Effector CD8-positive, alpha-beta T cell (primary cell): ENCODE measurements at regions not wholly inside any gene's neighbourhood (a gene's known extent, or its start where the extent isn't known, plus 50 kb on each side); places are given as distances from the start of the nearest gene placed in this dataset.

ENCODE experiments used
- DNase-seq: peaks from one replicate; lab custom pipeline; 2025; lab: John Stamatoyannopoulos, UW

DNA sequence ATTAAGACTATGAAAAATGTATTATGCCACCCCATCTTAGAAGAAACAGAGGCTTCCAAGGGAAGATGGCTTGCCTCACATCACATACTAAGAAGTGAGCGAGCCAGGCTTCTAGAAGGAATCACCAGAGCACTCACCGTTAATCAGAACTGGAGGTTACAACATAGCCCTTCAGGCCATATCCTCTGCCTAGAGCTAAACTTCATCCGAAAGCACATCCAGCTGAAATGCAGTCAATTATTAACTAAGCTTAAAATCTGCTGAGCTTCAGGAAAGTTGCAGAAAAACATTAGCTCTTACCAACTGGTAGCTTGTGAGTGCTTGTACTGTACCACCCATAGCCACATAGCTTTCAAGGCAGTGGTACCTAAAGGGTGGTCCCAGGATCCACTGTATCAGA, 483.2 kb downstream of the TBL1XR1 start:
- DNase-seq, result no peak

DNA sequence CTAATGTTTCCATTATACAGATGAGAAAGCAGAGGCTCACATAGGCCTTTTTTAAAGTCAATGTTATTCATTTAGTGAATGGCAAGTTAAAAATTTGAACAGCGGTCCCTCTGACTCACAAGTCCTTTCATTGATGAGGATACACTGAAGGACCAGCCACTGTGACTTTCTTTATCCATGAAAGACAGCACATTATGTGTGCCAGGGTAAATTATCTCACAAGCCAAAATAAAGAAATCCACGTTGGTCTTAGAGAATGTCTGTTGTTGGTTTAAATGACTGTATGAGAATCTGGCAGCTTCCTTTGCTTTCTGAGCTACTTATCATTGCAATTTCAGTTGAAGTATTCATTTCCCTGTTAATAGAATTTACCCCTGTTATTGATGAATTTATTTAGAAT, 485.1 kb downstream of the TBL1XR1 start:
- DNase-seq, result no peak

DNA sequence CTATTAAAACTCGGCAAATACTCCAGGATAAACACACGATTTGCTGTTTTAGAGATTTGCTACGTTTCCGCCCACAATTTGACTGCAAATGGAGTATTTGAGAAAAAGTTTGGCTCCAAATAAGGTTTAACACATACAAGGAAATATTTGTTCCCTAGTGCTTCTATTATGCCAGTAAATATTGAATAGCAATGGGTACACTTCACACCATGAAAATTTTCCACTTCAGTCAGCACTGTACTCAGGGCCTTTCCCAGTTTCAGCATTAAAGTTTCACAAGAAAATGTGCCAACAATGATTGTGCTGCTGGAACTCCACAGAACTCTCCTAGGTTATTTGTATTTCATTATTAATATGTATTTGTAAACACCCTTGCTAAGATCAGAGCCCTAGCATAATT, 498.0 kb downstream of the TBL1XR1 start:
- no peak for DNase-seq

DNA sequence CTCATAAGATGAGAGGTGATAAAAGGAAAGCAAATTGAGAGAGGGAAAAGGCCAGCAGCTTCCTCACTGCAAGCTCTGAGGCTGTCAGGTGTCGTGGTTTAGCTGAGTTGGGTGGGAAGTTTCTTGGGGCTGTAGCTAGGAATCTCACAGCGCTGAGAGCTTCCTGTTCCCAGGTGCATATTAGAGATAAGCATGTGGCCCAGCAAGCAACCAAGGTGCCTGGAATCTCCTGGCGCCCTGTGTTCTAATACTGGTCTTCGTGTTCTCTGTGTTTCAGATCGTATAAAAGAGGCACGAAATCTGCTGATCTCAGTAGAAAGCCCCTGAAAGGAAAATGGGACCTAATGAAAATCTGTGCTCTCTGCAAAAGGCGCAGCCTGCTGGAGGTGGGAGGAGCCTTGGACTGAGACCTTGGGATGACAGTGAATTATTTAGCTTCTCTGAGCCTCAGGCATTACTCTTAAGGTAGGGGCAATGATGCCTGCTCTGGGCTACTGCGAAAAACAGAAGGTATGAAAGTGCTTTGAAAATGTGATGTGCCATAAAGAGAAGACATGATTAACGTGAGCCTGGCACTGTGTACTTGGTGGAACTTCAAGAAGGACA, 499.9 kb downstream of the TBL1XR1 start:
- no peak for DNase-seq

DNA sequence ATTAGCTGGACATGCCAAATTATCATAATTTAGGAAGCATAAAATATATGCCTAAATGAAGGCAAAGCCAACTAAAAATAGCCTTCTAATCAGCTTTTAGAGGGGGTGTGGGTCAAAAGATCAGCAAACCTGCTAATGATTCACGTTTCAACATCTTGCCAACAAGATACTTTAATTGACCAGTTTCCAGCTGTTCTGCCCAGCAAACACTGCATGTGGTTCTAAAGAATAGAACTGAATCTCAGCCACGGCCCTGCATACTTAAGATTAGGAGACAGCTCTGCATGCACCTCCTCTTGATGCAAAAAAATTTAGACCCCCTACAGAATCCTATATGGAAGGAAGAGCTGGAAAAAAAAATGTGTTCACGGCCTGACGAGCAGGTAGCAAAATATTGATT, 500.5 kb downstream of the TBL1XR1 start:
- DNase-seq, result no peak

DNA sequence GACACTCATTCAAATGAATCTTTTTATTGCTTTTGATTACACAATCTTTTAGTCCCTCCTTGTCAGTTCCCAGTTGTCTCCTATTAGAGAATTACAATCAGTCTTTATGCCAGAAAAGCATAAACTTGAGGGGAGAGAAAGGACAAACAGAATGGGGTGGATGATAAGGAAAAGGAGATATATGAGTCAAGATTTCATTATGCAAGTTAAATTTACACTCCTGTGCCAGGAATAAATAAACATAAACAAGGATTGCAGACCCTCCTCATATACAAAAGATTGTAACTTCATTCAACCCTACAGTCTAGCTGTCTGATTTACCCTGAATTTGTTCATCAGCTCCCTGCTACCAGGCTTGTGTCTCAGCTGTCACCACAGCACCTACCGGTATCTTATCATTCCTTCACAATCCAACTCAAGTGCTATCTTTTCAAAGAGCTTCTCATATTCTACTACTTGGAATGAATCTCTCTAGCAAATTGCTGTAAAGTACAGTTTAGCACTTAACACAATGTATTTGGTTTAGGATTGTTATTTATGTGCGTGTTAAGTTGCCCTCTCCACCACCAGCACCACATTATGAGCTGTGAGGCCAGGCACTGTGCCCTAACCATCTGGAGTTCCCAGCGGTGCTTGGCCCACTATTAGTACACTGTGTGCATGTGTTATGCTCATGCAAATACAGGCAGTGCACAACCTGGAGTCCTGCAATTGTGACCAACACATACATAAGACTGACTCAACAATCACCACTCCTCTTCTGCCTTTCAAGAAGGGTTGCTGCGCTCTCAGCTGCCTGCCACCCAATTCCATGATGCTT, 504.1 kb downstream of the TBL1XR1 start:
- no peak for DNase-seq

DNA sequence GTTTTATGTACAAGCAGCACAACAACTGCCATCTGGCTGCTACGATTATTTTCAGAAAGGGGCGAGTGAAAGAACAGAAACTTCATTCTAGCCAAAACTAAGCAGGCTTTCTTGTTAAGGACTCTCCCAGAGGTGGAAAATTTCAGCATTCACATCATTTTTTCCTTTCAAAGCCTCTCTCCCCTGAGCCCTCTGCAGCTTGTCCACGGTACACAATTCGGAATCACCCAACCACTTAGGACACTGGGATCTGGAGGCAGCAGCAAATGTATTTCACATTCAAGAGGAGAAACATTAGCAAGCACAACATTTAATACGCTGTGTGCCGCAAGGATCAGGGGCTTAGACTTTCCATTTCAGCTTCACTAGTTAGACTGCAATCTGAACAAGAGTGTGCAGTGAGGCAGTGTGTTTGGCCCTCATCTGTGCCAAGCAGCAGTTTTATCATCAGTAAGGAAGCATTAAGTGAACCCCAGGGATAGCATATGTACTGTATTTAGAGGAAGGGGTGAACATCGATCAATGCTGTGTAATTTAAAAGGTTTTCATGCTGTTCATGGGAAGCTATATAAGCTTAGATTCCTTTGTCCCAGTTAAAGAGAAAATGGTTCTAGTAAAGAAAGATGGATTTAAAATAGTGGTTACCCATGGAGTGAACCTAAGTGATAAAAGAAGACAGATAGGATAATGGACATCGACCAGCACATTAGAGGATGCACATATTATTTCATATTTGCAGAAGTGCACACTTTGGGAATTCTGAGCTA, 504.9 kb downstream of the TBL1XR1 start:
- DNase-seq, result no peak

DNA sequence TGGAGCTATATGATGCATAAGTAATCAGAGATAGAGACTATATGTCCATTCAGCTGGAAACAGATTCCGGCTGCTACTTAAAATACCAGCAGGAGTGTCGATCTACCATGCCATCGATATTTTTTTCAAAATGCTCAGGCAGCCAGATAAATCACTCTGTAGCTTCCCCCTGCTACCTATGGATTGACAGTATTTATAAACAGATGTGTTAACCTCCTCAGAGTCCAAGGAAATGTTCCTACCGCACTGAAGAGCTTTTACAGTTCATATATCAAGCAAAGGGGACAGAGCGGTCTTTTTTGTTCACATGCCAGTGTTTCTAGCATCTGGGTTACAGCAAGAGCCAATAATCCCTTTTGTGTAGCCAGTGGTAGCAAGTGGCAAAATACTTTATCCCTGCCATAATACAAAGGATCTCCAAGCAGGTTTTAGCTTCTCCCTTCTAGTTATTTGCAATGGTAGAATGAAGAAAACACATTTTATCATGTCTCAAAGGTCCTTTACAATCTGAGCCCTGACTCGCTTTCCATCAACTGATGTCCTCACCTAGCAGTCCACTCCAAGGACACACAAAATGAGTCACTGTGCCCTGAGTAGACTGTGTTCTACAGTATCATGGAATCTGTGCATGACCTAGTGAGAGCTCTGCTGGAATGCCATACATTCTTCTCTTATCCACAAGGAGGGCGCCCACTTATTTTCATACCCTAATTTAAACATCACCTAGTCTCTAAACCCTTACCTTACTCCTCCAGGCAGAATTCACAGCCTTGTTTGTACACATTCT, 507.0 kb downstream of the TBL1XR1 start:
- DNase-seq, result no peak

DNA sequence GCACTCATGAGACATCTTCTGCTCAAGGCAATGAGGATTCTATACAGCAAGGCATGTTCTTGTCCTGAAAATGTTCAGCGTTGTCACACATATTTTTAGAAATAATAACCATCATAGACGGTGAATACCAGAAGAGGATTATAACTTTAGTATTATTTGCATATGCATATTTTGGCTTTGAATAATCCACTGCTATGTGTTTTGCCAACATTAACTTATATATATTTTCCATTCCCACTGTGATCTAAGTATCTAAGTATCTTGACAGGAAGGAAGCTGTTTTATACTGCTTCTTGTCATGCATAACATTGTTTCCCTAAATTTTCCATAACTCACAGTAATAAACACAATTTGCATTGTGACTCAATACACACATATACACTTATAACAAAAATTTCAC, 509.5 kb downstream of the TBL1XR1 start:
- DNase-seq, result no peak

DNA sequence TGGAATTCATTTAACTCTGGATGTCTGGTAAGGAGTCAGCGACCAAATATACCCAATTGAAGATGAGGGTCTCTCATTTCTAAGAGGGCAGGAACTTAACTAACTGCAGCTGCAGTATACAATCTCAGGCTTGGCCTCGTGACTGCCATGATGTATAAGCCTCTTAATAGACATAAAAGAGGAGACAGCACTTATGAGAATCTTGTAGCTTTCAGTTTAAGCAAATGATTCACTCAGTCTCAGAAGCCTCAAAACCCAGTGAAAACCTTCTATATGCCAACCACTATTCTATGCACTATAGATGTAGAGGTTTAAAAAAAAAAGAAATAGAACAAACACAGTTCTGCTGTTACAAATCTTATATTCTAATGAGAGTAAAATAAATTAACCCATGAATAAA, 513.9 kb downstream of the TBL1XR1 start:
- DNase-seq, result no peak

DNA sequence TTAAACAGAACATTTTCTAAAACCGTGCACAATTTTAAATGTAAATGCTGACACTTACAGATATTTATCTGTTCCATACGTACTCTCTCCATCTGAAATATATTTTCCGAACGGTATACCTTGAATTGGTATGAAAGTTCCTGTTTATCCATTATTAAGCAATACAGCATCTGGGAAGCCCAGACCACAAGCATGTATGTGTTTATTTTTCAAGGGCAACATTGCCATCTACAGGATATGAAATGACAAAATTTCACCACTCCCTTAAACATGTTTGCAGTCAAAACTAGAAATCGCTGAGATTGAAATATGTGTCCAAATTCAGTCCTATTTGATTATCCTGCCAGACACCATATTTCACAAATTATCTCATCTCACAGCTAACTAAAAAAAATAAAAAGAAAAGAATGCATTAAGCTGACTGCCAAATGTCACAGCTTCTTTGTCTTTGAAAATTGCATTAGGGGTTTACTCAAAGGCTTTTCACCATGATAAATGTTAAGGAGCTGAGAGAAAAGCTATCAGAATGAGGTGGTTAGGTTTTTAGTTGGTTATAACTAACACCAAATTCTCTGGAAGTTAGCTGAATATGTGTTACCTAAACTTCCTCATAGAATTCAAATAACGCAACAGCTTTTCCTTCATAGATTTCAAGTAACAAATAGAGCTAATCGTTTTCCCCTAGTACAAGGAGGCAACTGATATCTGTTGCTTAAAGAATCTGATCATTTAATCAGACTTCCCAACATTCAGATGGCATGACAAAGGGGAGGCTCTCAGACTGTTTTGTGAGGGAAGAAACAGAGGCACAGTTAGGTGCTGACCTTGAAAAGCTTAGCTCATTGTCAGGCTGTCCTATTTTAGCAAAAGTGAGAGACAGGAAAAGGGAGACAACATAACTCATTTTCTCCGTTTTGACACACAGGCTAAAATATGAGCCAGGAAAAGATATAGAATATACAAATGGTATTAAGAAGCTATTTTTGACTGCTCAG, 533.1 kb downstream of the TBL1XR1 start:
- DNase-seq, result no peak

DNA sequence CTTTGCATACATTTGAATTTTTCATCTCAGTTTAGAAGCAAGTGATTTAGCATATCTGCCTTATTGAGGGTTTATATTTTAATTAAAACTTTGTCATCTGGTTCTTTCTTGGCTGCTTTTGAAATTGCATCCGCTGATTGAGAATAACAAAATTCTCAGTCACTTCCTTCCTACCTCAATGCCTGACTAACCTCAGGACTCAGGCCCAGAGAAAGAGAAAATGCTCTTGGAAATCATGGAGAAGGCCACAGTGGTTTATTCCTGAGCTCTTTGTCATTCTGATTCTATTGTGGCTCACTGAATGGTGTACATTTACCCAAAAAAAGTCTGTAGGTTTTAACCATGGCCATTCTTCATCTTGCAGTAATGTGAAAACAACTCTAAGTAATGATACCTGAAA, 533.9 kb downstream of the TBL1XR1 start:
- no peak for DNase-seq

DNA sequence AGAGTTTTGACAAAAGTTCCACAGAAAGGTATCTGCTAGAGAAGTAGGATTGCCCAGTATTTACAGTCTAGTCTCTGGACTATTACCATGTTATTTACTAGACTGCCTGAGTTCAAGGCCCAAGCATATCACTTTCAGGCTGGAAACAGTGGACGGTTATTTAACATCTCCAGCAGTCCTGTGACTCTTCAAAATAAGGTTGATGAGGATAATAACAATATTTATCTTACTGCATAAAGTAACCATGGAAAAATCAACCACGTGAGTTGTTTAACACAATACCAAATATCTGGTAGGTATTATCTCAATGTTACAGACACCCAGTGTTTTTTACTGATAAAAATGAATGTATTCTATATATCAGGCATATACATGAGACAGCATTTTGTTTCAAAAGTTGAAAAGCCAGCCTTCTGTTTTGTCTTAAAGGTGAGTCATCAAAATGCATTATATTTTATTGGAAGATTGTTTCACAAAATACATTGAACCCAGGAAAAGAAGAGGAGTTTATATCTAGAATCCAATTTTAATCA, 535.8 kb downstream of the TBL1XR1 start:
- DNase-seq, result no peak

DNA sequence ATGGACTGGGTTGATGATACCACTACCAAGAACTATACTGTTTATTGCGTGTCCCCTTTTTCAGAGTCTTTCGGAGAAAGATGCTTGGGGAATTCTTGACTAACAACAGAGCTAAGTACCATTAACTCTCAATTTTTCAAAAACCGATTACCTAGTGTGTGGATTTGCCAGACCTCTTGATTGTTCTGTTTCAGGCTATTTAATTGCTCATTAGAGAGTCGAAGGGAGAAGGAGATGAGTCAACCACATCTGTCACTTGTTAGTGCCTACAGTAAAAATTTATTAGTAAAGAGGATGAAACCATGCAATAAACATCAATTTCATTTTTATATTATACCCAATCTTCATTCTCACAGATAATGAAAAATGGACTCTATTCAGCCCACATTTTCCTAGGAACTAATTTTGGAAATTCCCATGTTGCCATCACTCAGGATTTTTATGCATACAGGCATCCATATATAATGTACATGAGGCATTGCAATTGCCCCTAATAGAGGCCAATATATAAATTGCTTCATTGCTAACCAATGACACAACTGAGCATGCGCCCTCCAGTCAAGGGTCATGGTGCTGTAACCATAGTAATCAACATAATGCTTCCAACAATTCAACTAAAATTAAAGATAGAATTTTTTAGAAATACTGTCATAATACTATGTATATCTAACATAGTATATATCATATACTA, 541.7 kb downstream of the TBL1XR1 start:
- DNase-seq, result no peak

DNA sequence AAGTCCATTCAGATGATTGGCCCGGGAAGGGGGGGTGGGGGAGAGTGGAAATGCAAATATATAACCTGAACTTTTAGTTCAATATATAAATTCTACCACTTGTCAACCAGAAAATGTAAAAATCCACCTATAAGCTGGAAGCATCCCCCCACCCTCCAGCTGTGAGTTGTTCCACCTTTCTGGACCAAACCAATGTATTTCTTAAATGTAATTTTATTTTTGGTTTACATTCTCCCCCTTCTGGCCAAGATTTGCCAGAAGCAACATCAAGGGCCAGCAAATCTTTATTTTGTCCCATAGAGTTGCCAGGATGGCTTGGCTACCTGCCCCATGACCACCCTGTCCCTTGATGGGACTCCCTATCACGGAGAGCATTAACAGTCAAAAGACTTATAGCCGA, 545.7 kb downstream of the TBL1XR1 start:
- DNase-seq, result no peak

DNA sequence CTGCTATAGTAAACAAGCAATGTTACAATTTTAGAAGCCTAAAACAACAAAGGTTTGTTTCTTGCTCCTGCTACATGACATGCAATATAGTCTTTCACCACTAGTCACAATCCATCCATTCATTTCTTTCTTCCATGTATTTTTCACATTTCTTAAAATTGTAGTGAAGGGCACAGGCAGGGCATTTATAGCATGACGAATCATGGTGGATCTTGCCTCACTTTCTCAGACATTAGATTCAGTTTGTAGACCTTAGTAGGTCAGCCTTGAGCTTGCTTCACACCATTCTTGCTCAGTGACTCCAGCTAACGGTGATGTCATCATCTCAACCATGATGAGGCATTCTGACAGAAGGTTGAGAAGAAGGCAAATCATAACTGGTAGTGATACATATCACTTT, 546.8 kb downstream of the TBL1XR1 start:
- no peak for DNase-seq

DNA sequence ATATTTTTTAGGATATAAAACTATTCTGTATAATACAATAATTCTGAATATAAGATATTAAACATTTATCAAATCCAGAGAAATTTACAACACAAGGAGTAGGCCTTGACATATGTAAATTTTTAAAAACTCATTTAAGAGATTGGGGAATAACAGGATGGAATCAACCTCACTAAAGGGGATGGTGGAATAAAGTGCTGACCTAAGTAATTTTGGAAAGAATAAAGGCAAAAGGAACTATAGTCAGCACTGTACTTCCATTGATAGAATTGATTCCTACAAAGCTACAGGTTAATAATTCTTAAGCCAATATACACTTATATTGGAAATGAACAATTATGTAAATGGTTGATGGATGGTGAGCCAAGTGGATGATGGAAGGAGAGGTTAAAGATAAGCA, 549.3 kb downstream of the TBL1XR1 start:
- no peak for DNase-seq

DNA sequence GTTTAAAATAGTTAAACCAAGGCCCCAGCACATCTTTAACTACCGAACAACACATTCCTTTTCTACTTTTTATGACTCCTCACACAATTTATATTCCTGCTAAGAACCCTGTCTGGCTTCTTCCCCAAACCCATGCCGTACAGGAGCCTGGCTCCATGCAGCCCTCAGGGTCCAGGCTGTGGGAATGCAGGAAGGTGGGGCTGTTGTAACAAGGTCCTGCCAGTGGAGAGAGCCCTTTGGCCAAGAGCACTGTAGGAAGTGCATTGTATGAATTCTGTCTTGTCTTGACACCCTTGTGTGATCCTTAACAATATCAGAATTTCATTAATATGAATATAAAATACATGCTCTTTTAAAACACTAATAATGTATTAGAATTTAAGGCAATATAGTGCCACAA, 563.8 kb downstream of the TBL1XR1 start:
- DNase-seq, result no peak

DNA sequence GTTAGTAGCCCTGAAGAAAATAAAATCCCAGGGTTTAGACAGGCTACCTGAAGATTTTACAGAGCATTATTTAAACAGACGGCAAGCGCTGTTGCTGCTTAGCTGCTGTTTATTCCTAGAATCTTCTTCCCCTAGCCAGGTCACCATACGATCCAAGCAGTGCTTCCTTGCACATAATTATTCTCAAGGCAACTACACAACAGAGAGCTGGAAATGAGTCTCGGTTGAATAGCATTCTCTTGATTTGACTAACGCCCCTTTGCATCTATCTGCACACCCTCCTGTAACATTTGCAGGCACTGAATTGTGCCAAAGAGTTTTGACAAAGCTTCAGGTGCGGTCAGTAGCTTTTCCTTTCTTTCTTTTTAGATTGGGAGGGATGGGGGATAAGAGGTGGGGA, 564.4 kb downstream of the TBL1XR1 start:
- no peak for DNase-seq

DNA sequence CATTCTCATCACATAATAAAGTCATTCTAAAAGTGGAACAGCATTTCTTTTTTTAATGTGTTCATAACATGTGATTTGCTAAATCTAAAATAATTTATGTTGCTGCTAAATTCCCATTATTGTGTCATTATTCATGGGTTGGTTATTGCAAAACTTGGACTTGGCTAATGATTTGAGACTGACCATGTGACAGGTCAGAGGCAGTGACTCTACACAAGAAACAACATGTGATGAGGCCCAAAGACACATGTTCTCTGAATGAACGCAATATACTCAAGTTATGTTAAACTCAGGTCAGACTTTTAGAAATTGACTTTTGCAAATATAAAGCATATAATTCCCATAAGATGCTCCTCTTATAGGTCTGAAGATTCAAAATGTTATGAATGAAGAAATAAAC, 566.1 kb downstream of the TBL1XR1 start:
- DNase-seq, result no peak
